HEK293T (cell line): ENCODE measurements at regions not wholly inside any gene's neighbourhood (a gene's known extent, or its start where the extent isn't known, plus 50 kb on each side); places are given as distances from the start of the nearest gene placed in this dataset.

Experiments
- ARNT ChIP-seq: fragments of 450-650 bp; IDR thresholded peaks from 2 replicates; pipeline ENCODE4 v1.6.1; 2017; ENCODE audit warnings: mild to moderate bottlenecking
- ELF4 ChIP-seq: fragments of 450-650 bp; IDR thresholded peaks from 2 replicates; pipeline ENCODE4 v1.6.1; 2017; ENCODE audit warnings: antibody characterized with exemption
- FOXA1 ChIP-seq: fragments of 450-650 bp; IDR thresholded peaks from 2 replicates; pipeline ENCODE4 v1.6.1; 2016; ENCODE audit warnings: mild to moderate bottlenecking
- FOXM1 ChIP-seq: fragments of 450-650 bp; IDR thresholded peaks from 2 replicates; pipeline ENCODE4 v1.6.1; 2017; ENCODE audit warnings: mild to moderate bottlenecking, borderline replicate concordance
- HDGF ChIP-seq: fragments of 450-650 bp; IDR thresholded peaks from 2 replicates; pipeline ENCODE4 v1.6.1; 2017; ENCODE audit warnings: antibody characterized with exemption, borderline replicate concordance
- NFRKB ChIP-seq: fragments of 450-650 bp; IDR thresholded peaks from 2 replicates; pipeline ENCODE4 v1.6.1; 2016; ENCODE audit warnings: mild to moderate bottlenecking, moderate library complexity
- SP1 ChIP-seq: fragments of 450-650 bp; IDR thresholded peaks from 2 replicates; pipeline ENCODE4 v1.6.1; 2017
- TARDBP ChIP-seq: fragments of 450-650 bp; IDR thresholded peaks from 2 replicates; pipeline ENCODE4 v1.6.1; 2016
- ZNF384 ChIP-seq: fragments of 450-650 bp; IDR thresholded peaks from 2 replicates; pipeline ENCODE4 v1.6.1; 2016

- TF ChIP-seq ELF4 (no peak), FOXM1 (no peak), SP1 (no peak), NFRKB (no peak), TARDBP (no peak), FOXA1 (no peak), ZNF384 (no peak), ARNT (no peak), HDGF (no peak)
These were observed 531.1 kb upstream of the CITED2 start for GRCh38 chr6:139905404-139906052.
